HG02938 (cell line): ENCODE measurements at regions not wholly inside any gene's neighbourhood (a gene's known extent, or its start where the extent isn't known, plus 50 kb on each side); places are given as distances from the start of the nearest gene placed in this dataset.
"Not testable (repeated sequence)": the region's sequence is repeated elsewhere in the genome, so short reads cannot be mapped to it uniquely, and the experiment has no call there.

Source experiments
- ATAC-seq: cut with Tn5 transposase; IDR thresholded peaks from one replicate; pipeline ENCODE4 v1.9.1; 2021; ENCODE audit warnings: mild to moderate bottlenecking, moderate library complexity; ENCODE audit not compliant: unreplicated experiment

DNA sequence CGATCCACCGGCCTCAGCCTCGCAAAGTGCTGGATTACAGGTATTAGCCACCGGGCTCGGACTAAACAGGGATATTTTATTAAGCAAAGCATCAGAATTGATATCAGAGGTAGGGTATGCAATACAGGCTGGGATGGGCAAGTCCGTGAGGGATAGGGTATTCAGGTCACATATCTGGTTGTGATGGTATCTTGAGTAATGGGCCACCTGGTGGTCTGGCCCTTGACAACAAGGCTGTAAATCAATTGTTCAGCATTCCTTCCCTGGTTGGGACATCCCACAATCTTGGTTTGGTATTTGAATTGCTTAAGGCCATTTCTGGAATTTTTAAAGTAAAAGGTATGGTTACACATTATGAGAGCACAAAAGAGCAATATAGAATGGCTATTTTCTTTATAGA, 1588.0 kb downstream of the SLITRK1 start:
- ATAC-seq: no peak

DNA sequence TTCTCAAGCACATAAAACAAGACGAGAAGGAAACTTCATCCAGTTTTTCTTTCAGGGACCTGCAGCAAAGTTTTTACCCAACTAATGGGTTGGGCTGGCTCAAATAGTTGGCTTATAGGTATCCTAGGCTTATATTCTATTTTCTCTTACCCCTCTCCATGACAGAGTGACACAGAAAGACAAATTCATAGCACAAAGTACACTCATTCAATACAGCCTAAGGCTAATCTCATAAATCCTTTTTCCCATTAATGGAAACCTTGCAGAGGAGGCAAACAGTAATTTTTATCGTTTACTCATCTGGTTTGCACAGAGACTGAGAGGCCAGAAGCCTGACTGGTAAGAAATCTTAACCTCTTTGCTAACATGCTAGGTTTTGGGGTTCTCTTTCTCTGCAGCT, 1589.9 kb downstream of the SLITRK1 start:
- no peak for ATAC-seq

DNA sequence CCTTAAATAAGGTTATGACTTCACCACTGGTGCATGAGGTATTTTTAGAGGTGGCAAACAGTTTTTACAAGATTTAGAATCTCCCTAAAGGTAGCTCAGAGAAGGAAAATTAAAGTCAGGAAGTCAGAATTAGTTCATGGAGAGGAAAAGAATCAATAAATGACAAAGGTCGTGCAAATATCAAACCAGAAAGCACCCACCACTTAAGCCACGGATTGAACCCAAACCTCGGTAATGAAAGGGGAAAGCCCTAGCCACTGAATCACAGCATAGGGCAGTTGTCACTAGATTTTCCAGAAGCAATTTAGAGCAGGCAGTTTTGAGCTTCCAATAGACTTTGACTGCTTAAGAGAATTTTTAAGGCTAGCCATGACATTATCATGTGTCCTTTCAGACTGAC, 1590.4 kb downstream of the SLITRK1 start:
- no peak for ATAC-seq

DNA sequence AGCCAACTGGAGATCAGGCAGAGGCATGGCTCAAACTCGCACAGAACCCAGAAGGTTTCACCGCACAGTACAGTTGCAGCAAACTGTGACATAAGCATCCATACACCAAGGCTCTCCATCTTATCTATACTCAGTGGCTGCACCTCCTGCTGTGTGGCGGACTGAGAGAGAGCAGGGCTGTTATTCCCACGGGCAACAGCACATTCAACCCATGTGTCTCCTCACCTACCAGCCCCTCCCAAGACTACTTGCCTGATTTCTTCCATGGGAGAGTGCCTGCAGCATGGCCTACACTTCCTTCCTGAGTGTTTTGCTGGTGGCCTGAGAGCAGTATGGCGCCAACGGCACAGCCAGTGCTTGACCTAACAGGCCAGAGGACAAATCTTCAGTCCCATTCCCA, 1606.6 kb downstream of the SLITRK1 start:
- no peak for ATAC-seq

DNA sequence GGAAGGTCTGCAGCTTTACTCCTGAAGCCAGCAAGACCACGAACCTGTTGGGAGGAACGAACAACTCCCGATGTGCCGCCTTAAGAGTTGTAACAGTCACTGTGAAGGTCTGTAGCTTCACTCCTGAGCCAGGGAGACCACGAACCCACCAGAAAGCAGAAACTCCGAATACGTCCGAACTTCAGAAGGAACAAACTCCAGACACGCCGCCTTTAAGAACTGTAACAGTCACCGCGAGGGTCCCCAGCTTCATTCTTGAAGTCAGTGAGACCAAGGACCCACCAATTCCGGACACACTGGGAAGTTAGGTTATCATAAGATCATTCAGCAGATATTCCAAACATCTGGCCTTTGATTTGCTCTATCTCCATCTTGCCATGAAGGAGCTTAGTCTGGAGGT, 1623.0 kb downstream of the SLITRK1 start:
- ATAC-seq: no peak

DNA sequence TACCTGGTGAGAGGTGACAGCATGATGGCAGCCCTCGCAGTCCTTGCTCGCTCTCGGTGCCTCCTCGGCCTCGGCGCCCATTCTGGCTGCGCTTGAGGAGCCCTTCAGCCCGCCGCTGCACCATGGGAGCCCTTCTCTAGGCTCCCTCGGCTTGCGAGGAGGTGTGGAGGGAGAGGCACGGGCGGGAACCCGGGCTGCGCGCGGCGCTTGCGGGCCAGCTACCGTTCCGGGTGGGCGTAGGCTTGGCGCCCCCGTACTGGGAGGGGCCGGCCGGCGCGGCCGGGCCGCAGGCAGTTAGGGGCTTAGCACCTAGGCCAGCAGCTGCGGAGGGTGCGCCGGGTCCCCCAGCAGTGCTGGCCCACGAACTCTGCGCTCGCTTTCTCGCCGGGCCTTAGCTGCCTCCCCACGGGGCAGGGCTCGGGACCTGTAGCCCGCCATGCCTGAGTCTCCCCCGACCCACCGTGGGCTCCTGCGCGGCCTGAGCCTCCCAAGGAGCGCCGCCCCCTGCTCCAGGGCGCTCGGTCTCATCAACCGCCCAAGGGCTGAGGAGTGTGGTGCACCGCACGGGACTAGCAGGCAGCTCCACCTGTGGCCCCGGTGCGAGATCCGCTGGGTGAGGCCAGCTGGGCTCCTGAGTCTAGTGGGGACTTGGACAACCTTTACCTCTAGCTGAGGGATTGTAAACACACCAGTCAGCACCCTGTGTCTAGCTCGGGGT, 1624.3 kb downstream of the SLITRK1 start:
- no peak for ATAC-seq

DNA sequence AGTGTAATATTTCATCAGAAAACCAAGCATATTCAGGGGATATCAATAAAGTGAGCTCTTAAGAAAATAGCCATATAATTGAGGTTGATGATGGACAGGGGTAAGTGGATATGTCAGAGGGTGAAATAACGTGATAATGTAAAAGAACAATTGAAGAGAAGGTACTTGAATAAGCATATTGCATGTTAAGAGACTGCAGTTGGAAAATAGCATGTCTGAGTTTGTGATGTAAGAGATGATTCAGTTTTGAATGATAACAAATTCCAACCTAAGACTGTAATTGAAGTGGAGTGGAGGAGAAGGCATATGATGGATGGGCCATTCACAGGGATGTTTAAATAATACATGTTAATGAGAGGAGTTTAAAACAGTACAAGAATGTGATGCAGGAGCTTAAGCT, 1633.5 kb downstream of the SLITRK1 start:
- no peak for ATAC-seq

DNA sequence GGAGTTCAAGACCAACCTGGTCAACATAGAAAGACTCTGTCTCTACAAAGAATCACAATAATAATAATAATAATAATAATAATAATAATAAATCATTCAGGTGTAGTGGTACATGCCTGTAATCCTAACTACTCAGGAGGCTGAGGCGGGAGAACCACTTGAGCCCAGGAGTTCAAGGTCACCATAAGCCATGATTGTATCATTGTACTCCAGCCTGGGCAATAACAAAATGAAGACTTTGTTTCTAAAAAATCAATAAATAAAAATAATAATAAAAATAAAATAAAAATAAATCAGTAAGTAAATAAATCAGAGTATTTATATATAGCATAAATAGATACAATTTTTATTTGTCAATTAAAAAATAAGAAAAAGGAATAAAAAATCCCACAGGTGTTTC, 1636.4 kb downstream of the SLITRK1 start:
- no peak for ATAC-seq

DNA sequence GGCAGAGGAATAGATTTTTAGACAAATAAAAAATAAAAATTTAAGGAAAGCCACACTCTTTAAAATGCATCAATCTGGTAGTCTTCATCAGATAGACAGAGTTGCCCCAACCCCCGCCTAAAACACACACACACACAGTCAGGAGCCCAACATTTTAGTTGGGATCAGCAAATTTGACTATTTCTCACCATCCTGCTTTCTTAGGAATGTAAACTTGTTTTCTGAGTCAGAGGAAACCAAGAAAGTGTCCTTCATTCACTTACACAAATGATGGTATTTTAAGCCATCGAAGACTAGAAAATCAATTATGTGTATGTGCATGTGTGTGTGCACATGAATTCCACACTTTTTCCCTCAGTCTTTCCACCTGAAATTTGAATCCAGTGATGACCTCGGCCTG, 1657.5 kb downstream of the SLITRK1 start:
- no peak for ATAC-seq

DNA sequence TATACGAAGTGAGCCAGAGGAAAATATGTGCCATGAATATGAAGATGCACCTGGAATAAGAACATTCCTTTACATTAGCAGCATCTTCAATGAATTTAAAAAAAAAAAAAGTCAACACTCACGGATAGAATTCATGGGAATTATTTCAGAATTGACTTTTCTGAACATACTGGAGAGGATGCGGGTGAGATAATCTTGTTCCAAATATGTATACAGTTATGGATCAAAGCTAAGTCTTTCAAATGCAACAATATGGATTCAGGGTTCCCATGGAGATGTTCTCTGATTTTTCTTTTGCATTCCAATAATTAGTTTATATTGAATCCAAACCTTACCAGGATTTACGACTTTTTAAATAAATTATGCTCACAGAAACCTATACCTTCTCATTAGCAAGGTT, 1660.7 kb downstream of the SLITRK1 start:
- ATAC-seq: no peak

DNA sequence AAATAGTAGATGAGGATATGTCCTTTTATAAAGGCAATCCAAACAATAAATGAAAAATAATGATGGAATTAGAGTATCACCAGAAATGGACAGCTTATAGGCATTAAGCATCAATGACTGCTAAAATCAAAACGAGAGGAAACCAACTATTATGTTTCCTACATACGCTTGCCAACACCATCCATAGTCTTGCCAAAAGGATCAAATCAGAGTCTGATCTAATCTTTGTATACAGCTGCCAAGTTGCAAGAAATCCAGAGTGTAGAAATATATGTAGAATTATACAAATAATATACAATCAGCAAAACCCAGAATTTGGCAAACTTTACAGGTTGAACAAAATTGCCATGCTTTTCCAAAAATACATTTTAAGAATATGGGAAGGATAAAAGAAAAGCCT, 1661.6 kb downstream of the SLITRK1 start:
- ATAC-seq: no peak

DNA sequence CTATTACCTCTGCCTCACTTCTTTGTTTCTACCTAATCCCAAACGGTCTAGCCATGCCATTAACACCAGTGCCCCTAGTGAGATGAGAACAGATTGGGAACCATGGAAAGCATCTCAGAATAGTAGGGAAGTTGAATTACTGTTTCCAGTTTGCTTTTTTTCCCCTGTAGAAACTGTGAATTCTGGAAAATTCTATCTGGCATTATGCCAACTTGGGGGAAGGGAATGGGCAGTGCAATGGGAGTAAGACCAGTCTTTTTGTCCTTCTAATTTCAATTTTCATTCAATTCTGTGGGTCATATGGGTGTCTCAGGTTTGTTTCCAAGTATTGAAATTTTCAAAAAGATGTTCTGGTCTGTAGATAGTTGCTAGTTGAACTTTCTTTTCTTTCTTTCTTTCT, 1666.1 kb downstream of the SLITRK1 start:
- no peak for ATAC-seq

DNA sequence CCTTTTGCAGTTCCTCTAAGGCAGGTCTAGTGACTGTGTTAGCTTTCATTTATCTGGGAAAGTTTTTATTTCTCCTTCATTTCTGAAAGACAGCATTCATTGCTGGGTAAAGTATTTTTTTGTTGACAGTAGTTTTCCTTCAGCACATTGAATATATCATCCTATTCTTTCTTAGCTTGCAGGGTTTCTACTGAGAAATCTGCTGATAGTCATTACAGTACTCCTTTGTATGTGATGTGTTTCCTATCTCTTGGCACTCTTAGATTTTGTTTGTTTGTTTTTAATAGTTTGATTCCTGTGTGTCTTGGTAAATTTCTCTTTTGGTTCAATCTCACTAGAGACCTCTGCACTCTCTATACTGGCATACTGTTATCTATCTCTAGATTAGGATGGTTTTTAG, 1667.9 kb downstream of the SLITRK1 start:
- ATAC-seq: no peak

DNA sequence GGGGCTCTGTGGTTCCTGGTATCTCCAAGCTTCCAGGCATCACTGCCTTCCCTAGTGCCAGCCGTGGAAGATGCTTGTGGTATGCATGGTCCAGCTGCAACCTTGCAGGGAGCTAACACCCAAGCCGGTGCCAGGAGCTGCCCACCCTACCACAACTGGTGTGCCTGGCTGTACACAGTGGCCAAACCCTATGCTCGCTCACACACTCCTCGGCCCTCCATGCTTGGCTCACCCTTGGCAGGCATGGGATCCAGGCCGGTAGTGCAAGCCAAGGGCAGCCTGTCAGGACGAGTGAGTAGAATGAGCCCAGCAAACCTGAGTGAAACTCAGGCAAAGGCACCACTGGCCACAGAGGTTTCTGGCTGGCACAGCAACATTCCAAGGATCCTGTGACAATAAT, 1676.0 kb downstream of the SLITRK1 start:
- no peak for ATAC-seq

DNA sequence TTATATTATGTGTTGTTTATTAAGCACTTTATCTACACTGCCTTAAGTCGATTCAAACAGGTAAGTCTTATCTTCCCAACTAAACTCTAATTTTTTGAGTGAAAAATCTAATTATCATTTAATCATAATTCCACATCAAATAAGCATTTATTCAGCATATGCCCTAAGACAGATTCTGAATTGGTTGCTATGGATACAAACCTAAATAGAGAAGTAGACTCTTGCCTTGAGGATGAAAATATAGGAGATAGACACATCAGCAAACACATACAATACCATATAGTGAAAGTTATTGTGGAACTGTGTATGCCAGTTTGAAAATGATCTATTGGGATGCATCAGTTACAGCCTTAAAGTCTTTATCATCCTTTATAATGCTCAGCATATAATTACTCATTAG, 1679.9 kb downstream of the SLITRK1 start:
- ATAC-seq: no peak

DNA sequence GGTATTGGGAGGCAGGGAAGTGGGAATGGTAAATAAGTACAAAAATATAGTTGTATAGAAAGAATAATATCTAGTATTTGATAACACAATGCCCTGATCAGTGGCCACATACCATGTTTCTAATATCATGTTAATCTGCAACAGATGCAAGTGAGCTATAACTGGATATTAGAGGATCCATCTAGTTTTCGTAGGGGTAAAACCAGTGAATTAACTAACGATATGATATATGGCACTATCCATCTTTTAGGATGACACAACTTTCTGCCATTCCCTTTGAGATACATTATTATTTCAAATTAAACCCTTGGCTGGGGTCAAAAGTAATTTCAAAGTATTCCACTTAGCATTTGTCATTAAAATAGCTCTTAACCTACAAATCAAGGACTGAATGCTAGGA, 1686.2 kb downstream of the SLITRK1 start:
- ATAC-seq: no peak

DNA sequence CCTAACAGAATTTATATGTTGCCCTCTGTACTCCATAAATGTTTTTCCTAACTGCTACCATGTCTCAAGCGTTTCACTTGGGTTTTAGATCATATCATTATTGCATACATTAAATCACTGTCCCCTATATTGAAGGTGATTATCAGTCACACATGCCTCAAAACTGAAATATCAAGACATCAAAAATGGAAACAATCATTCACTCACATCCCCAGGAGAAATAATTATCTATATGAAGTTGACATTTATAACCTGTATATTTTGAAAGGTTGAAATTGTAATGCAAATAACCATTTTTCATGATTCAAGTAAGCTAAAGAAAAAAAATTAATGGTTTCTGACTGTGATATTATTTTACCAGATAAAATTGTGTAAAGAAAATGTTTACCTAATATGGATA, 1695.0 kb downstream of the SLITRK1 start:
- no peak for ATAC-seq

DNA sequence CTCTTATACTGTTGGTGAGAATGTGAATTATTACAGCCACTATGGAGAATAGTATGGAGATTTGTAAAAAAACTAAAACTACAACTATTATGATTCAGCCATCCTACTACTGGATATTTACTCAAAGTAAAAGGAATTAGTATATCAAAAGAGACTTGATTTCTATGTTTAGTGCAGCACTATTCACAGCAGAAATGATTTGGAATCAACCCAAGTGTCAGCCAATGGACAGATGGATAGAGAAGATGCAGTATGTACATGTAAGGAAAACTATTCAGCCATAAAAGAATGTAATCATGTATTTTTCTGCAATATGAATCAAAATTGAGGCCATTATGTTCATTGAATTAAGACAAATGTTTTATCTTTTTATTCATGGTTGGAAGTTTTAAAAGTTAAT, 1705.5 kb downstream of the SLITRK1 start:
- ATAC-seq: no peak

DNA sequence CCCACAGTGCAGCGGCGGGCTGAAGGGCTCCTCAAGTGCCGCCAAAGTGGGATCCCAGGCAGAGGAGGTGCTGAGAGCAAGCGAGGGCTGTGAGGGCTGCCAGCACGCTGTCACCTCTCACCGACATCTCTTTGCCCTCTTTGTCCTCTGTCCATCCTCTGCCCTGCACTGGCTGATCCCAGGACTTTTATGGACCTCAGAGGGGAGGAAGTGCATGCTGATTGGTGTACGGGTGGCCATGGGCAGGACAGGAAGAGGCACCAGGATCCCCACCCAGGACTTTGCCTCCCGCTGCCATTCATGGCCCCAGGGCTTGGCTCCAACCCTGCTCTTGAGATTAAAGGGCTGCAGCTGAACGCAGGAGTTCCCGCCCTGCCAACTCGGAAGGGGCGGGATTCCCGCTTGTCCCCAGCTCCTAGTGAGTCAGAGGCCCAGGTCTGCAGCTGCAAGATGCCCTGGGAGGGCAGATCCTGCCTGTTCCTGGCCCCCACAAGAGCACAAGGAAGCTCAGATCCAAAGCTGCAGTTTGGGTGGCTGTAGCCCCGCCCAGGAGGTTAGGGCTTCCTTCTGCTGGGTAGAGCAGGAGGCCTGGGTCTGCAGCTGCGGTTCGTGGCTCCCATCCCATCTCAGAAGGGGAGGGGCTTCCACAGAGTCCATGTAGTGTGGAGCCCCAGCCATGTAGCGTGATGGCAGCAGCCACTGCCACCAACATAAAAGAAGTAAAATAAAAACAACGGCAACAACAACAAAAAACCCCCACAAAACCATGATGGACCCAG, 1716.7 kb downstream of the SLITRK1 start:
- ATAC-seq: no peak

DNA sequence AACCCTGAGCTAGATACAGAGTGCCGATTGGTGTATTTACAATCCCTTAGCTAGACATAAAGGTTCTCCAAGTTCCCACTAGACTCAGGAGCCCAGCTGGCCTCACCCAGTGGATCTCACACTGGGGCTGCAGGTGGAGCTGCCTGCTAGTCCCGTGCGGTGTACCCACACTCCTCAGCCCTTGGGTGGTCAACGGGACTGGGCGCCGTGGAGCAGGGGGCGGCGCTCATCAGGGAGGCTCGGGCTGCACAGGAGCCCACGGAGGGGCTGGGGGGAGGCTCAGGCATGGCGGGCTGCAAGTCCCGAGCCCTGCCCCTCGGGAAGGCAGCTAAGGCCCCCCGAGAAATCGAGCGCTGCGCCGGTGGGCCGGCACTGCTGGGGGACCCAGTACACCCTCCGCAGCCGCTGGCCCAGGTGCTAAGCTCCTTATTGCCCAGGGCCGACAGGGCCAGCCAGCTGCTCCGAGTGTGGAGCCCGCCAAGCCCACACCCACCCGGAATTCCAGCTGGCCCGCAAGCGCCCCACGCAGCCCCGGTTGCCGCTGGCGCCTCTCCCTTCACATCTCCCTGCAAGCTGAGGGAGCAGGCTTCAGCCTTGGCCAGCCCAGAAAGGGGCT, 1717.4 kb downstream of the SLITRK1 start:
- ATAC-seq: not testable (repeated sequence)

DNA sequence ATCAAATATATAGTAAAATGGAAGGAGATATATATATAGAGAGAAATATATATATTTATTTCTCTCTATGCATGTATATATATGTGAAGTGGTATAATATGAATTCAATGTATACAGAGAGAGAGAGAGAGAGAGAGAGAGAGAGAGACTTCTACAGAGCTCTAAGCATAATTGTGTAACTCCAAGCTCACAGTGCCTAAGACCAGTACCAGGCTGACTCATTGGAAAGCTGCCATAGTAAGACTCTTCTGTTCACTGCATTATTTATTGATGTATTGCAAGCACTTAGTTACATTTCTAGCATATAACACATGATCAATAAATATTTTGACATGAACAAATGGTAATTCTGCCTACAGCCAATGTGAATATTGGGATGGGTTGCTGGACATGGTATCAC, 1734.7 kb downstream of the SLITRK1 start:
- ATAC-seq: no peak

DNA sequence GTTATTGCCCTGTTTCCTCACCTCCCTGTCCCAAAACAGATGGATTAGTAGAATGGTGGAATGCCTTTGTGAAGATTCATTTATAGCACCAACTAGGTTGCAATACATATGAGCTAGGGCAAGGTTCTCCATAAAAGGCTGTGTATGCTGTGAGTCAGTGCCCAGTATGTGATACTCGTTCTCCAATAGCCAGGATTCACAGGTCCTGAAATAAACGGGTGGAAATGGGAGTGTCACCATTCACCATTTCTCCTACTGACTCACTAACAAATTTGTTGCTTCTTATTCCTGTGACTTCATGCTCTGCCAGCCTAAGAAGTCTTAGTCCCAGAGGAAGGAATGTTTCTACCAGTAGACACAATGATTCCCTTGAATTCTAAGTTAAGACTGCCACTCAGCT, 1745.4 kb downstream of the SLITRK1 start:
- no peak for ATAC-seq
